Superior temporal gyrus (tissue), 1 donor: ENCODE measurements at regions not wholly inside any gene's neighbourhood (a gene's known extent, or its start where the extent isn't known, plus 50 kb on each side); places are given as distances from the start of the nearest gene placed in this dataset.
"Not testable (repeated sequence)": the region's sequence is repeated elsewhere in the genome, so short reads cannot be mapped to it uniquely, and the experiment has no call there.

Source experiments
- DNase-seq: peaks from one replicate; pipeline ENCODE4 v3.0.0-alpha.2; 2016; ENCODE audit errors: extremely low spot score

DNA sequence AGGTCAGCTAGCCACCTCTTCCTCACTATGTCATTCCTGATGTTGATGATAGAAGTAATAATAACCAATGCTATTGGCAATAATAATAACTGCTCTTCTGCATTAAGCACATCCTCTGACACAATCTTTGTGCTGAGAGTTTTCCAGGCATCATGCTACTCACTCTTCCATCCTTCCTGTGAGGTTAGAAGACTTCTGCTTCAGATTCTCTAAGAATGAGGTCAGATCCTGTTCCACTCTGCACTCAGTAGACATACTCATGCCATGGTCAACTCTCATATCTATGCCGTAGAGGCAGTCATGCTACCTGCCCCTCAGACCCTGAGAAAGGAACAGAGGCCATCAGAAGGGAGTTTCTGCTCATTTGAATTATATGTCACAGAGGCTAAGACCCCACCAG lies 98.1 kb upstream of the TOP1 start:
- DNase-seq: no peak

DNA sequence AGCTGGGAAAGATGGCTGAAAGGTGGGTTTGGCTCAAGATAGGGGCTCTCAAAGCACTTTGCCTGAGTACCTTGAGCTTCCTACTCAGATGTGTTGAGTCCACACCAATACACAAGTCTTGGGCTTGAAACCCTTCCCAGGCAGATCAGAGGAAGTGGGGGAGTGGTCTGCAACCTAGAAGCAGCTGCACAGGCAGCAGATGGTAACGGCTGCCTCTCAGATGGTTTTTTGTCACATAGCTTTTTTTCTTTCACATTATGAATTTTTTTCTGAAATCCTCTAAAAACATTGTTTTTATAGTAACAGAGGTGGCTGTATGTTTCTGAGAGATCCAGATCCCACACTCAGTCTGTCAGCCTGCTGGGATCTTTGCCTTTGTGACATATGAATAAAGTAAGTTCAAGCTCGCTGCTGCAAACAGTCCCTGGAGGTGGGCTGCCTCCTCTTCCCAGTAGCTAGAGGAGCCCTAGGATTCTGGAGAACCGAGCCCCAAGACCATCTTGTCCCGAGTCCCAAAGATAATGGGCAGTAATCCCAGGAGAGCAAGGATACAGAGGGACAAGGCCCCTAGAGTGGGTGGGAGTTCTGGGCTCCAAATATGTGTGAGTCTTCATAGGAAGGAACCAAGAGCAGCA lies 97.1 kb upstream of the TOP1 start:
- DNase-seq: peak; percentile 46

DNA sequence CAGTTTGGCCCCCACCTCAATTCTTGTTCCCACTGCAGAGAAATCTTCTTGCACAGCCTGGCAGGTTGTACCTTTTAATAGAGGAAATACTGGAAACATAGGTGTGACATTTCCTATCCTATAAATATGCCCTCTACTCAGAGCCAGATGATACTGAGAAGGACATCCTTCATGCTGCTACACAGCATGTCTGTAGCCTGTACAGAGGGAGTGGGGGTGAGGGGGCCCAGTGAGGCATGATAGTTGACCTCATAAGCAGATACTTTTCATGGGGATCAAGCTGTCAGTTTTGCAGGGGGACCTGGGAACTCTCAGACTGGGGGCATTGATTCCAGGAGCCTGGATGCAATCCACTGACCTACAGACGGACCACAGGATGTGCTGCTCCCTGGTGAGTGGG lies 96.2 kb upstream of the TOP1 start:
- DNase-seq: no peak

DNA sequence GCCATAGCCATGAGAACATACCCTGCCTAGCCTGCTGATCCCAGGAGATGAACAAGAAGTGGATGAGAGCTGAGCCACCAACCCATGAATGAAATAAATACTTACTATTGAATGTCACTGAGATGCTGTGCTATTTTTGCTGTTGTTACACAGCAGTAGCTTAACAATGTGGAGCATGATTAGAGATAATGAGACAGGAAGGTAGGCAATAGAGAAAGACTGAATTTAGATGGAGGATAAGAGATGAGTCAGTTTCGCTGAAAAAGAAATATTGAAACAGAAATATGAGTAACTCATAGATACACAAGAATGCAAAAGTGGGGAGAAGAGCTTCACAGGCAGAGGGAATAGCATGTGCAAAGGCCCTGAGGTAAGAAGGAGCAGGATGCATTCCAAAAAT lies 94.9 kb upstream of the TOP1 start:
- no peak for DNase-seq

DNA sequence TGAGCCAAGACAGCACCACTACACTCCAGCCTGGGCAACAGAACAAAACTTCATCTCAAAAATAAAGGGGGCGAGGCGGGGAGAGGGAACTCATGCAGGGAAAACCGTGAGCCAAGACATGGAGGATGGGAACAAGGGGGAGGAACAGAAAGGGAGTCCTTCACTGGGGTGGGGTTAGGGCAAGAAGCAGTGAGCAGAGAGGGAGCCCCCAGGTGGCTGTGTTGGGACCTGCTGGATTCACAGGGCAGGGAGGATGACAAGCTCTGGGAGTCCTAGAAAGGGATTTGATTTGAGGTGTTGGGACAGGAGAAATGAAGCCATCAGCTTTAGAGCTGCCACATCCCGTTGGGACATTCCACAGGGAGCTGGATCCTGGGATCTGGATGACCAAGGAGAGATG lies 90.6 kb upstream of the TOP1 start:
- DNase-seq: no peak

DNA sequence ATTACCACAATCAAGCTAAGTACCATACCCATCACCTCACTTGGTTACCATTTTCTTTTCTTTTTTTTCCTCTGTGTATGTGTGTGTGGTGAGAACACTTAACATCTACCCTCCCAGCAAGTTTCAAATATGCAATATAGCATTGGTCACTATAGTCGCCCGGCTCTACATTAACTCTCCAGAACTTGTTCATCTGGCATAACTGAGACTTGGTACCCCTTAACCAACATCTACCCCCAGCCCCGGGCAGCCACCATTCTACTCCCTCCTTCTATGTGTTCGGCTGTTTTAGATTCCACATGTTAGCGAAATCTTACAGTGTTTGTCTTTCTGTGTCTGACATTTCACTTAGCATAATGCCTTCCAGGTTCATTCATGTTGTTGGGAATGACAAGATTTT lies 89.0 kb upstream of the TOP1 start:
- DNase-seq: no peak

DNA sequence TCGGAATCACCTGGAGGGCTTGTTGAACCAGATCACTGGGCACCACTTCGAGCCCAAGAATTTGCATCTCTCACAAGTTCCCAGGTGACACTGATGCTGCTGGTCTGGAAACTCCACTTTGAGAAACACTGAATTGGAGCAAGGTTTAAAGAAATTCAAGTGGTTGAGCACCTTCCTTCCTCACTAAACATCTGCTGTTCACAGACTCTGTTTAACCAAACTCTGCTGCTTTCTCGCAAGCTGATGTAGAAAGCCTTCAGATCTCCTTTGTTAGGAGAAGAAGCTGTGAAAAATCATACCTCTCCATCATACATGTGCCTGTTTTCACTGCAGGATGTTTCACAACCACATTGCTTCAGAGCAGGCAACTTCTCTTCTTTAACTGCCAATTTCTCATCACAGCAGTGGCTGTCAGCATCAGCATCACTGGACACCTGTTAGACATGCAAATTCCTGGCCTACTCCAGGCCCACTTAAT lies 87.5 kb upstream of the TOP1 start:
- DNase-seq: no peak

DNA sequence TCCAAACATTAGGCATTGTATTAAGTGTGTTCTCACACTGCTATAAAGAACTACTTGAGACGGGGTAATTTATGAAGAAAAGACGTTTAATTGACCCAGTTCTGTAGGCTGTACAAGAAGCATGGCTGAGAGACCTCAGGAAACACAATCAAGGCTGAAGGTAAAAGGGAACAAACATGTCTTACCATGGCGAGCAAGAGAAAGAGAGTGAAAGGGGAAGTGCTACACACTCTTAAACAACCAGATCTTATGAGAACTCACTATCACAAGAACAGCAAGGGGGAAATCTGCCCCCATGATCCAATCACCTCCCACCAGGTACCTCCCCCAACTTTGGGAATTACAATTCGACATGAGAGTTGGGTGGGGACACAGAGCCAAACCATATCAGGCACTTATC lies 86.6 kb upstream of the TOP1 start:
- DNase-seq: no peak

DNA sequence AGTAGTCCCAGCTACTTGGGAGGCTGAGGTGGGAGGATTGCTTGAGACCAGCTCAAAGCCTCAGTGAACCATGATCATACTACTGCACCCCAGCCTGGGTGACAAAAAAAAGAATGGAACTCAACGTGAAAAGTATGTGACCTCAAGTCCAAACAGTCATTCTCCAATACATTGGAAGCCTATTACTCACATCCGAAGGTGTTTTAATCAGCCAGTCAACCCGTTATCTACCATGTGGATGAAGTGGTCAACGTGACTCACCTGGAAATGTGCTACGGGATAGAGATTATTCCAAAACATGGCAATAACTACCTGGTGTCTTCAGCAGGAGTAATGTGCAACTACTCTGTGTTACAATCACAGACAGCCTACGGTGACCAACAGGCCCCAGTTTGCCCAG lies 85.8 kb upstream of the TOP1 start:
- no peak for DNase-seq

DNA sequence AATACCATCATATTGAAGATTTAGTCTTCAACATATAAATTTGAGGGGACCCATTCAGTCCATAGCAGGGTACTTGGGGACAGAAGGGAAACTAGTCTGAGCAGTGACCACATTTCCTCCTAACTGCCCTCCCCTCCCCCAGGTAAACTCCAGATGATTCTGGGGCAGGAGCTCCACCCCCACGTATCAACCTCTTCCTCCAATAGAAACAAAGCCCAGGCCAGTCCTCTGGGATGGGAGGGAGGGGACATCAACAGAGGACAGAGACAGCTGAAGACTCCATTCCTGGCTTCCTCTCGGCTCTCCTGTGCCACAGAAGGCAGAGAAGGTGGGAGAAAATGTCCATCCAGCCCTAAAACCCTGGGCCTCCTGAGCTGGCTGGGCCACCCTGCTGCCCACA lies 85.0 kb upstream of the TOP1 start:
- no peak for DNase-seq

DNA sequence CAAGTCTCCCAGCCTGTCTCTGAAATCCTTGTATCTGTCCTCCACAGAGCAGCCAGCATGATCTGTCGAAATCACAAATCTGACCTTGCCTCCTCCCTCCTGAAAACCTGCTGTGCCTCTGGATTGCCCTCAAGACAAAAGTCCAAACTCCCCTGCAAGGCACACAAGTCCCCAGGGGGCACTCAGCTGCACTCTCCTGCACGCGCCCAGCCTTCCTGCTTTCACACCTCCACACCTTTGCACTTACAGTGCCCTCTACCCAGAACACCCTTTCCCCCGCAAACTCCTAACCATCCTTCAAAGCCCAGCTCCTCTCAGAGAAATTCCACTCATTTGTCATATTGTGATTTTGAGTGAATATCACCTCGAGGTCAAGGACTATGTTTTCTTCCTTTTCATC lies 83.4 kb upstream of the TOP1 start:
- DNase-seq: no peak

DNA sequence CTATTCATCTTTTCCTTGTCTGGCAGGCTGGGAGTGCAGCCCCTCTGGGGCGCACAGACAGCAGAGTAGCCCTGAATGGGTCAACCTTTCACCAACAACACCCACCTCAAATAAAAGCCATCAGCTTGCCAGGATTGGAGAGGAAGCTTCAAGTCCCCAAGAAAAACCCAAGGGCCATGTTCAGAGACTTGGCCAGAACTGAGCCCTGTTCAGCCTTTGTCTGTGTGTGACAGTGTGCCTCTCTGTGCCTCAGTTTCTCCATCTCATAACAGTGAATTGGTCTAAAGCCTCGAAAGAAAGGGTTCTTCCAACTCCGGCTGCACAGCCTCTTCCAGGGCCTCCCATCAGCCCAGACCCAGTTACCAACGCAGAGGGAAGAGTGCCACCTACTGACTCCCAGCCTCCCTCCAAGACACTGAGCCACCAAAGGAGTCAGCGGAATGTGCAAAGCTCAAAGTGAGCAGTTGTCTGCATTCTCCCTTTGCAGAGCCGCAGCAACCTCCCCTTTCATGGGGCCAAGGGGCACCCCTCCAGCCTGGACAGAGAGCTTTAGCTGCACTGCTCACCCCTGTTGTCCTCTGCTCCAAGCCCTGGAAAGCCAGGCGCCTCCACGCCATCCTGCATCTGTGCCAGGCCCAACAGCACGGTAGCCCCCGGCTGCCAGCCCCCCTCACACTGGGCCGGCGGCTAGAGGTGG lies 82.7 kb upstream of the TOP1 start:
- DNase-seq: peak; percentile 80

DNA sequence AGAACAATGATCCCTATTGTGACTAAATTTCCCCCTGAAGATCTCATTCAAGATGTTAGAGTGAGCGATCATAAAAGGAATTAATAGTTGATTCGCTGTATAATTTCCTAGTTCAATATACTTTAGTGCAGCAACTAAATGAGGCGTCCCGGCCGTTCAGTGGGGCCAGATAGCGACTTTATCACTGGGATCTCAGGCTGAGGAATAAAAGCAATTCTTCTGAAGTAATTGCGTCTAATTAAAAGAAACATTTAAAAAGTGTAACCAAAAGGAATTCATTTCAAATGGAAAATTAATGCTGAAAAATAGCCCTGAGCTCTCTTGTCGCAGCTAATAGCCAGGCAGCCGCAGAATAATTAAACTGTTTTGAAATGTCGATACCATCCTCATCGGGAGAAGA lies 82.2 kb upstream of the TOP1 start:
- DNase-seq: no peak

DNA sequence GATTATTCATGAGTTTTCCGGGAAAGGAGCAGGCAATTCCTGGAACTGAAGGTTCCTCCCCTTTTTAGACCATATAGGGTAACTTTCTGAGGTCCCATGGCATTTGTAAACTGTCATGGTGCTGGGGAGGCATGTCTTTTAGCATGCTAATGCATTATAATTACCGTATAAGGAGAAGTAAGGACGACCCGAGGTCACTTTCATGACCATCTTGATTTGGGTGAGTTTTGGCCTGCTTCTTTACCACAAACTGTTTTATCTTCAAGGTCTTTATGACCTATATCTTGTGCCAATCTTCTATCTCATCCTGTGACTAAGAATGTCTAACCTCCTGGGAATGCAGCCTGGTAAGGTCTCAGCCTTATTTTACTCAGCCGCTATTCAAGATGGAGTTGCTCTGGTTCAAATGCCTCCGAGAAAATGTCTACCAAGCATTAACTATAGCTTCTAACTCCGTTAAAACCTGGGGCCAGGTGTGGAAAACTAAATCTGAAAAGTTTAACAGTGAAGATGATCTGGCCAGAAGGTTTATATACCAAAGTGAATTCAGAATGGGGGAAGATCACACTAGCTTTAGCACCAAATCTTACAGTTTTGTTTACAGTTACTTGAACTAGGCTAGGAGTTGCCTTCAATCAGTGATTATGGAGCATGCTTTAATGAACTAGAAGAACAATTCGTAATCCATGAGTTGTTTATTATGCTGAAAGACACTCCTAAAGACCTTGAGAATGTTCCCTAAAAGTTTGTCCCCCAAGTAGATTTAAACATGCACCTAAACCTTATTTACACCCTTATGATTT lies 80.0 kb upstream of the TOP1 start:
- no peak for DNase-seq

DNA sequence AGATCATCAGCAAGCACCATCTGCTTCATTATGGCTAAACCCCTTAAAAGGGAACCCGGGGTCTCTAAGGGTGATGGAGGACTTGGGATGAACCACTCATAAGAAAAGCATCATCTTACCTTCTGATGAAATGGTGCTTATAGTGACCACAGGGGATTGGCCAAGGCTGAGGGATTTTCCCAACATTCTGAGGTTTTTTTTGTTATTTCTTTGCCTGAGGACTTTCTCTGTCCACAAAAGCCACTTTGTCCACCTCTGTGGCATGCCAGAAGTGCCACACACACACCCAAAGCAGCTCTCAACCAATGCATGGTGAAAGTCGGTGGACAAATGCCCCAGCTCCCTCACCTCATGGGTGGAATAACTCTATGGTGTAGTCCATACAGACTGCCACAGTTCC lies 79.3 kb upstream of the TOP1 start:
- no peak for DNase-seq

DNA sequence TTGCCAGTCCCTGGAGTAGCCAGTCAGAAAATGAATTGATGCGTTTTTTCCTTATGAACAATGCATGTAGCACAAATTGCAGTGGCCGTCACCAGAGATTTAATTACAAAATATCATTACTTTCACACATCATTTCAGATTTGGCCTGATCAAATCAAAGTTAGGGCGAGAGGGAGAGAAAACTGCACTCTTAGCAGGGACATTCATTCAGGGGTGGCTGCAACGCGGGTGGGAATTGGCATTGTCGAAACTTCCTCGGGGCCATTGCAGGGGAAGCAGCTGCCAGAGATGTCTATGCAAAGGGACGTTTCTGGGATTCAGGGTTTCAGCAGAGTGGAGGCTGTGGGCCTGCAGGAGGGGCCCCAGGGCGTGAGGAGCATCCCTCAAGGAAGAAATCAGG lies 76.5 kb upstream of the TOP1 start:
- no peak for DNase-seq

DNA sequence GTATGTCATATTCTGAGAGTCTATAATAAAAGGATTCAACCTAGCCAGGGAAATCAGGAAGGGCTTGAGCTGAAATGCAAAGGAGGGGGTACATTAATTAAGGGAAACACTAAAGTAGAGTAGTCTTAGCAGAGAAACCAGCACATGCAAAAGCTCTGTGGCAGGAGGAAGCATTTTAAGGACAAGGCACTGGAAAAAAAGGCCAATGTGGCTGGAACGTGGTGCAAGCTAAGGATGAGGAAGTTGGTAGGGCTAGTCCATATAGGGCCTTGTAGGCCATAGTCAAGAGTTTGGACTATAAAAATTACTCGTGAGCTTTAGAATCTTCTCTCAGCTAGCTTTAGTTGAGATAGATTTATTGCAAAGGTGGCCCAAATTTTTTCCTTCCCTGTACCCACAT lies 75.2 kb upstream of the TOP1 start:
- no peak for DNase-seq

DNA sequence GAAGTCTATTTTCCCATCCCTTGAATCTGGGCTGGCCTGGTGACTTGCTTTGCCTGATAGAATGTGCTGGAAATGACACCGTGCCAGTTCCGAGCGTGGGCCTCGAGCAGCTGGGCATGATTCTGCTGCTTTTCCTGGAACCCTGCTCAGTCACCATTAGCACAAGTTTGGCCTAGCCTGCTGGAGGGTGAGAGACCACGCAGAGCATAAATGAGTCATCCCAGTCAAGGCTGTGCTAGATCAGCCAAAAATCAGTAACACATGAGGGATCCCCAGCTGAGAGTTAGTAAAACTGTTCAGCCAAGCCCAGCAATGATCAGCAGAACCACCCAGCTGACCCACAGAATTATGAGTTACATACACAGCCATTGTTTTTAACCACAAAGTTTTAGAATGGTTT lies 74.8 kb upstream of the TOP1 start:
- no peak for DNase-seq

DNA sequence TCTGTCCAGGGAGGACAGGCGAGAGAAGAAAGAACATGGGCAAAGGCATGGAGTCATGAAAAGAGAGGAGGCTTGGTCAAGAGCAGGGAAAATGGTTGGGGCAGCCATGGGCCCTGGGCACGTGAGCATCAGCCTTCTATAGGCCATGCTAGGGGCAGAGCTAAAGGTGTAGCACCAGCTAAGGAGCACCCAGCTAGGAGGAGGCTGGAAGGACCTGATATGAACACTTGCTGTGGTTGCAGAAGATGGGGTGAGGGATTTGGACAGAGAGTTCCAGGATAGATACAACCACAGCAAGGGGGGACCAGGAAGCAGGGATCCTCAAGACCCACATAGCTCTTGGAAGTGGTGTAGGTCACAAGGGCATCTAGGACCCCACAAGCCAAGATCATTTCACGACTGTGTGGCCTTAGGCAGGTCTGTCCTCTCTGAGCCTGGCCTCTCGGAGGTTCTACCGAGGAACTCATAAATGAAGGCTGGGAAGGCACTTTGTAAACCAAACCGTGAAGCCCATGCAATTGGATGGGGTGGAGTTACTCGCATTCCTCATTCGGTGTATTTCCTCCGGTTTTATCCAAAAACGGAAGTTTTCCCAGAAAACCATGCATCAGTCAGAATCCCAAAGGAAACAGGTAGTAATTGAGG lies 74.0 kb upstream of the TOP1 start:
- no peak for DNase-seq

DNA sequence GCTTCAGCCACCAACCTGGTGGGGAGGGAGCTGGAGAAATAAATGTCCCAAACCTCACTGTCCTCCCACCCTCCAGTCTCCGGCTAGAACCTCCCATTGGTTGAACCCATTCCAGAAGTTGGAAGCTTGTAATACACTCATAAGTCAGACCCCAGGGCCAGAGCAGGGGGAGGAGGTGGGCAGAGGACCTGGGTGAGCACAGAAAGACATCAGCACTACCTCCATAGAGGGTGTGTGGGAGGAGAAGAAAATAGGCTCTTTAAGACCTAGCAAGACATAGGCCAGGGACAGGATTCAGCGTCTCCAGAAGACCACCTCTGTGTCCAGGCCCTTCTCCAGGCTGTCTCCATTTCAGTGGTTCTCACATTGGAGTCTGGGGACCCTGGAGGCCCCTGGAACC lies 73.3 kb upstream of the TOP1 start:
- no peak for DNase-seq

DNA sequence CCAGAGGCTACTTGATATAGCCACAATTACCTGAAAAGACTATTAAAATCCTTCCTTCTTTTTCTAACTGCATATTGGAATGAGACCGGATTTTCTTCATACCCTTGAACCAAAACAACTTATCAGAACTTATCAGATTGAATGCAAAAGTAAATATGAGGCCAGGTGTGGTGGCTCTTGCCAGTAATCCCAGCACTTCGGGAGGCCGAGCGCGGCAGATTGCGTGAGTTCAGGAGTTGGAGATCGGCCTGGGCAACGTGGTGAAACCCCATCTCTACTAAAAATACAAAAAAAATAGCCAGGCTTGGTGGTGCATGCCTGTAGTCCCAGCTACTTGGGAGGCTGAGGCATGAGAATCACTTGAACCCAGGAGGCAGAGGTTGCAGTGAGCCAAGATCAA lies 72.8 kb upstream of the TOP1 start:
- not testable (repeated sequence) for DNase-seq

DNA sequence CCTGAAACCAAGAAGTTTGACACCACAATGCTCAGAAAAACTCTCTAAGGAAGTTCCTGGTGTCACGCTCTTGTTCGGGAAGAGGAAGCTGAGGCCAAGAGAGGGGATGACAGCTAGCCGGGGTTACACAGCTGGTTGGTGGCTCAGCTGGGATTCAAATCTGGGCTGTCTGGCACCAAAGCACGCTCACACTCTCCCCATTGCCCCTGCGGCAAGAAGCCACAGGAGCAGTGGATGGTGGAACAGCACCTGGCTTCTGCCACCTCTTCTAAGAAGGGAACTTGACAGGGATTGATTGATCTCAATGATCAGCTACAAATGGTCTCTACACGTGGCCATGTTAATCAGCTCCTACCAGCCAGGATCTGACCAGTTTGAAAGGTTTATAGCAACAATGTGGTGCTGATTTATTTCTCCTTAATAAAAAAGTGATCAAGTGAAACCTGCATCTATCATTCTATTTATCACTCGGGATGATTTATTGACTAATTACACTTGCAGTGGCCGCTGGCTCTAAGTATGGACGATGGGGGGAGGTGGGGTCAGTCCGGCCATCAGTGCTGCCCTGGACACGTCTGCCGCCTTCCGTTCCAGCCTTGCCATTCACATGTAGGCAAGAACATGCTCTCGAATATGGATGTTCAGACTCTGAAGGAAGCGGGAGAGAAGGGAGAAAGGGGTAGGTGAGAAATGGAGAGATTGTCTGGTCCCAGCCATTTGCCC lies 71.9 kb upstream of the TOP1 start:
- no peak for DNase-seq
